ENCODE measurements at regions not wholly inside any gene's neighbourhood (a gene's known extent, or its start where the extent isn't known, plus 50 kb on each side); places are given as distances from the start of the nearest gene placed in this dataset.
"Not testable (repeated sequence)": the region's sequence is repeated elsewhere in the genome, so short reads cannot be mapped to it uniquely, and the experiment has no call there.

- WGBS, 4 donors: 68 to 85% (median 70%) methylated on average over 2 of the region's 2 CpGs
- no peak for TF ChIP-seq CTCF (IDR thresholded peaks at IDR 0.05)
- no peak for TF ChIP-seq POLR2A (IDR thresholded peaks at IDR 0.05)
- DNase-seq: no peak
- Histone ChIP-seq H3K27me3 (no peaks in the 10 kb centered on the region), H3K4me1 (replicated peaks in 1 of 2) (no peaks in the 10 kb centered on the region), H3K27ac (no peak overlapping the region), H3K9me3 (replicated peaks in 1 of 3) (no peaks in the 10 kb centered on the region), H3K36me3 (replicated peaks in 1 of 2) (no peaks in the 10 kb centered on the region), H3K4me3 (no peak overlapping the region)
- intact Hi-C loops (cut with DNase I): no loop called here
These were observed 467.1 kb upstream of the STEAP1 start for GRCh38 chr7:89687211-89687610.

GRCh38 chr7:89695241-89695640 lies 459.0 kb upstream of the STEAP1 start:
- H3K36me3 ChIP-seq (replicated peaks in 1 of 2): no peaks in the 10 kb centered on the region
- TF ChIP-seq POLR2A (IDR thresholded peaks at IDR 0.05): no peak
- TF ChIP-seq CTCF (IDR thresholded peaks at IDR 0.05): no peak
- H3K9me3 ChIP-seq (replicated peaks in 1 of 3): peaks cover 0 to 9% (median 0%) of the 10 kb centered on the region in 3 donors
- H3K27ac ChIP-seq: no peak overlapping the region
- H3K4me3 ChIP-seq: no peak overlapping the region
- H3K27me3 ChIP-seq: no peaks in the 10 kb centered on the region
- H3K4me1 ChIP-seq (replicated peaks in 1 of 2): no peaks in the 10 kb centered on the region
- intact Hi-C loops (cut with DNase I): no loop called here
- DNase-seq: no peak
- 83 to 100% (median 86%) methylated on average over 2 of the region's 2 CpGs for WGBS, 4 donors

- H3K4me1 ChIP-seq (replicated peaks in 1 of 2): no peaks in the 10 kb centered on the region
These were observed 440.1 kb upstream of the STEAP1 start for GRCh38 chr7:89714131-89714530.

GRCh38 chr7:89718941-89719340 lies 435.3 kb upstream of the STEAP1 start:
- H3K4me3 ChIP-seq; H3K27ac ChIP-seq; H3K27me3 ChIP-seq; H3K9me3 ChIP-seq (replicated peaks in 1 of 3); DNase-seq; H3K4me1 ChIP-seq (replicated peaks in 1 of 2); H3K36me3 ChIP-seq (replicated peaks in 1 of 2); intact Hi-C loops (cut with DNase I): not testable (repeated sequence)
- WGBS, 4 donors: 92 to 100% (median 100%) methylated on average over 1 to 2 of the region's 2 CpGs

More at GRCh38 chr7:89714131-89714530, 440.1 kb upstream of the STEAP1 start:
- no peaks in the 10 kb centered on the region for H3K36me3 ChIP-seq (replicated peaks in 1 of 2)
- no peak overlapping the region for H3K27ac ChIP-seq
- no peaks in the 10 kb centered on the region for H3K27me3 ChIP-seq
- H3K9me3 ChIP-seq (replicated peaks in 1 of 3): no peaks in the 10 kb centered on the region
- 72 to 81% (median 78%) methylated on average over 2 of the region's 2 CpGs for WGBS, 4 donors
- H3K4me3 ChIP-seq: no peak overlapping the region
- no peak for TF ChIP-seq CTCF (IDR thresholded peaks at IDR 0.05)
- TF ChIP-seq POLR2A (IDR thresholded peaks at IDR 0.05): no peak
- no peak for DNase-seq
- intact Hi-C loops (cut with DNase I): no loop called here

GRCh38 chr7:89728481-89728880 lies 425.8 kb upstream of the STEAP1 start:
- Histone ChIP-seq H3K36me3 (replicated peaks in 1 of 2) (no peaks in the 10 kb centered on the region), H3K4me3 (no peak overlapping the region), H3K27ac (no peak overlapping the region), H3K27me3 (no peaks in the 10 kb centered on the region), H3K4me1 (replicated peaks in 1 of 2) (no peaks in the 10 kb centered on the region), H3K9me3 (replicated peaks in 1 of 3) (no peaks in the 10 kb centered on the region)
- intact Hi-C loops (cut with DNase I): no loop called here
- TF ChIP-seq POLR2A (IDR thresholded peaks at IDR 0.05) (no peak), CTCF (IDR thresholded peaks at IDR 0.05) (no peak)
- DNase-seq: no peak
- 57 to 76% (median 69%) methylated on average over 5 of the region's 5 CpGs for WGBS, 4 donors
